ENCODE measurements at regions not wholly inside any gene's neighbourhood (a gene's known extent, or its start where the extent isn't known, plus 50 kb on each side); places are given as distances from the start of the nearest gene placed in this dataset.

- H3K4me2 ChIP-seq (ENCODE audit: insufficient read depth in 1 of 2, low read depth in 2 of 2, low read length in 2 of 2) = no peak overlapping the region
- CTCF ChIA-PET (ENCODE audit: partially characterized antibody) = no interaction called here
- H3K23me2 ChIP-seq (ENCODE audit: low read depth, low read length) = no peaks in the 10 kb centered on the region
- no peaks in the 10 kb centered on the region for H4K20me1 ChIP-seq (replicated peaks in 1 of 2; ENCODE audit: control insufficient read depth in 1 of 2, insufficient read depth in 2 of 2, low read length in 2 of 2)
- no peak overlapping the region for H2BK15ac ChIP-seq (ENCODE audit: low read length)
- H3K14ac ChIP-seq (ENCODE audit: insufficient read length) = no peak overlapping the region
- H3K27me3 ChIP-seq (replicated peaks in 1 of 4; ENCODE audit: control insufficient read depth in 3 of 4, extremely low read depth in 1 of 4, insufficient read depth in 3 of 4, low read length in 3 of 4) = no peaks in the 10 kb centered on the region
- no peak overlapping the region for H3K56ac ChIP-seq (replicated peaks; ENCODE audit: insufficient read length, low read depth, low read length)
- FAIRE-seq (no peak), DNase-seq (ENCODE audit: low read depth in 1 of 2, low spot score in 2 of 2) (no peak)
- H3K23ac ChIP-seq (ENCODE audit: insufficient read length) = no peak overlapping the region
- POLR2A ChIA-PET (ENCODE audit: partially characterized antibody) = no interaction called here
- no peaks in the 10 kb centered on the region for H3K79me1 ChIP-seq (ENCODE audit: low read depth, low read length)
- H2BK12ac ChIP-seq (ENCODE audit: low read depth, low read length) = no peak overlapping the region
- no peak overlapping the region for H2BK20ac ChIP-seq (ENCODE audit: low read length)
- no peak for TF ChIP-seq GTF2F1 (IDR thresholded peaks at IDR 0.05; ENCODE audit: borderline replicate concordance, low read depth, low read length)
- no peak for TF ChIP-seq POLR2AphosphoS5 (IDR thresholded peaks at IDR 0.05; ENCODE audit: low read depth, low read length)
- no peak for TF ChIP-seq TBP (IDR thresholded peaks at IDR 0.05; ENCODE audit: low read depth, low read length)
- no peak for TF ChIP-seq MAFK (IDR thresholded peaks at IDR 0.05; ENCODE audit: low read depth, low read length)
- no peak for TF ChIP-seq POLR2A (IDR thresholded peaks at IDR 0.05; ENCODE audit: control extremely low read depth in 1 of 2, low read depth in 2 of 2, low read length in 2 of 2)
- TF ChIP-seq CREB1 (IDR thresholded peaks at IDR 0.05) = no peak
- TF ChIP-seq HDAC6 (IDR thresholded peaks at IDR 0.05; ENCODE audit: low read depth, low read length) = no peak
- TF ChIP-seq USF2 (IDR thresholded peaks at IDR 0.05; ENCODE audit: low read length) = no peak
- TF ChIP-seq SUZ12 (IDR thresholded peaks at IDR 0.05; ENCODE audit: low read length) = no peak
- no peak overlapping the region for H2BK5ac ChIP-seq (ENCODE audit: low read depth, low read length)
- no peak overlapping the region for H2BK120ac ChIP-seq (replicated peaks; ENCODE audit: low read depth, low read length)
- no peak overlapping the region for H4K8ac ChIP-seq (ENCODE audit: extremely low read depth, insufficient read depth, low read length)
- H3K79me2 ChIP-seq (ENCODE audit: control insufficient read depth in 1 of 2, insufficient read depth in 2 of 2, low read length in 2 of 2) = no peaks in the 10 kb centered on the region
- no peak overlapping the region for H4K5ac ChIP-seq (ENCODE audit: insufficient read length, low read depth, low read length)
- no peak overlapping the region for H2AFZ ChIP-seq (ENCODE audit: low read length)
- H3K27ac ChIP-seq (ENCODE audit: low read depth, low read length) = no peak overlapping the region
- no peaks in the 10 kb centered on the region for H3K4me1 ChIP-seq (replicated peaks in 1 of 4; ENCODE audit: control insufficient read depth in 3 of 4, insufficient read depth in 4 of 4, low read length in 3 of 4)
- 88% methylated on average over 1 of the region's 1 CpG; no CpG with 5 or more reads in 1 of the 2 experiments for WGBS, 2 experiments (ENCODE audit: extremely low coverage in 1 of 2, insufficient coverage in 1 of 2, insufficient read length in 1 of 2, insufficient replicate concordance in 2 of 2, low coverage in 1 of 2, low lambda C conversion rate in 2 of 2, missing lambda C conversion rate in 1 of 2)
- H3K9ac ChIP-seq (replicated peaks in 1 of 4; ENCODE audit: extremely low read depth in 1 of 4, low read depth in 3 of 4, low read length in 3 of 4) = no peak overlapping the region
- H4K91ac ChIP-seq (replicated peaks; ENCODE audit: insufficient read length, low read length) = no peak overlapping the region
- no peak overlapping the region for H2AK5ac ChIP-seq (ENCODE audit: low read depth, low read length)
- no peak overlapping the region for H3K4me3 ChIP-seq (ENCODE audit: extremely low read depth in 1 of 4, insufficient read depth in 2 of 4, low read depth in 3 of 4, low read length in 4 of 4)
- no peaks in the 10 kb centered on the region for H3K9me3 ChIP-seq (ENCODE audit: insufficient read depth in 2 of 2, low read depth in 1 of 2, low read length in 1 of 2)
- no peak overlapping the region for H3K18ac ChIP-seq (ENCODE audit: extremely low read depth, low read length)
- H3K4ac ChIP-seq (replicated peaks; ENCODE audit: insufficient read length, low read depth, low read length) = no peak overlapping the region
- H3K36me3 ChIP-seq (ENCODE audit: control insufficient read depth in 2 of 4, insufficient read depth in 4 of 4, low read length in 3 of 4) = no peaks in the 10 kb centered on the region
These were observed 148.0 kb upstream of the FN1 start for GRCh38 chr2:215583881-215584280.

Measured in H1 (cell line).